DND-41 (cell line): ENCODE measurements at regions not wholly inside any gene's neighbourhood (a gene's known extent, or its start where the extent isn't known, plus 50 kb on each side); places are given as distances from the start of the nearest gene placed in this dataset.

ENCODE experiments used
- CTCF ChIP-seq: IDR thresholded peaks from 2 replicates; pipeline ENCODE4 v1.5.1; 2012; ENCODE audit warnings: borderline replicate concordance, low read length, moderate library complexity, mild to moderate bottlenecking; ENCODE audit not compliant: poor library complexity, severe bottlenecking; ENCODE audit errors: extremely low read depth
- EZH2 ChIP-seq: IDR thresholded peaks from 3 replicates; pipeline ENCODE4 v1.6.1; 2012; ENCODE audit warnings: borderline replicate concordance, low read depth, mild to moderate bottlenecking, moderate library complexity, low read length, inconsistent platforms; ENCODE audit not compliant: severe bottlenecking

GRCh38 chr1:229117664-229118300, 153.1 kb upstream of the RAB4A start:
- TF ChIP-seq CTCF (no peak), EZH2 (no peak)
